CD14-positive monocyte (primary cell): ENCODE measurements at regions not wholly inside any gene's neighbourhood (a gene's known extent, or its start where the extent isn't known, plus 50 kb on each side); places are given as distances from the start of the nearest gene placed in this dataset.

ENCODE experiments used
- DNase-seq, 3 donors: peaks; one replicate each; pipeline ENCODE4 v3.0.0-alpha.2; 2011 to 2022
- H2AFZ ChIP-seq: 2 replicates; pipeline ENCODE4 v1.6.0; 2012; ENCODE audit warnings: mild to moderate bottlenecking, low read depth, low read length, inconsistent platforms; ENCODE audit not compliant: insufficient read depth, poor library complexity, severe bottlenecking
- H3K27ac ChIP-seq, 2 donors: 1 replicate in 1 of 2; 2 replicates in 1 of 2; pipeline ENCODE4 v1.5.1; 2012 to 2013; ENCODE audit warnings: low read length in 2 of 2, control low read depth in 1 of 2, inconsistent platforms in 1 of 2, low read depth in 1 of 2, mild to moderate bottlenecking in 1 of 2
- H3K27me3 ChIP-seq, 2 donors: one replicate each; pipeline versions ENCODE4 v1.6.0 to v1.6.1; 2011 to 2013; ENCODE audit warnings: low read length in 2 of 2; ENCODE audit not compliant: control insufficient read depth in 2 of 2, insufficient read depth in 2 of 2
- H3K36me3 ChIP-seq, 2 donors: replicated peaks in 1 of 2; 1 replicate in 1 of 2; 2 replicates in 1 of 2; pipeline versions ENCODE4 v1.5.1 to v1.6.1; 2012 to 2013; ENCODE audit warnings: low read length in 2 of 2, control low read depth in 1 of 2, inconsistent platforms in 1 of 2, mild to moderate bottlenecking in 1 of 2; ENCODE audit not compliant: insufficient read depth in 2 of 2, control insufficient read depth in 1 of 2
- H3K4me1 ChIP-seq, 2 donors: 1 replicate in 1 of 2; 2 replicates in 1 of 2; pipeline versions ENCODE4 v1.5.1 to v1.6.1; 2012 to 2013; ENCODE audit warnings: low read length in 2 of 2, control low read depth in 1 of 2, inconsistent platforms in 1 of 2, mild to moderate bottlenecking in 1 of 2, moderate library complexity in 1 of 2; ENCODE audit not compliant: insufficient read depth in 2 of 2, control insufficient read depth in 1 of 2
- H3K4me2 ChIP-seq: replicated peaks from 2 replicates; pipeline ENCODE3; 2012; ENCODE audit warnings: low read length, moderate library complexity, mild to moderate bottlenecking; ENCODE audit not compliant: poor library complexity, severe bottlenecking; ENCODE audit errors: extremely low read depth
- H3K4me3 ChIP-seq, 3 experiments: fragments of 200-600 bp in 1 of 3; sonication (generic) in 1 of 3; replicated peaks in 1 of 3; 1 replicate in 2 of 3; 2 replicates in 1 of 3; pipeline ENCODE4 v1.5.1; 2011 to 2013; ENCODE audit warnings: low read length in 3 of 3, mild to moderate bottlenecking in 3 of 3, control low read depth in 2 of 3, low read depth in 2 of 3, inconsistent platforms in 1 of 3, moderate library complexity in 1 of 3
- H3K79me2 ChIP-seq: 2 replicates; pipeline ENCODE4 v1.6.0; 2012; ENCODE audit warnings: mild to moderate bottlenecking, control low read depth, inconsistent platforms, low read length, moderate library complexity; ENCODE audit not compliant: insufficient read depth
- H3K9ac ChIP-seq: 2 replicates; pipeline ENCODE4 v1.6.0; 2017; ENCODE audit warnings: low read length, mild to moderate bottlenecking; ENCODE audit not compliant: insufficient read depth, poor library complexity, severe bottlenecking
- H3K9me3 ChIP-seq, 2 donors: replicated peaks in 1 of 2; 1 replicate in 1 of 2; 2 replicates in 1 of 2; pipeline versions ENCODE4 v1.5.1 to v1.6.1; 2012 to 2013; ENCODE audit warnings: low read length in 2 of 2, control low read depth in 1 of 2; ENCODE audit not compliant: control insufficient read depth in 1 of 2, insufficient read depth in 1 of 2
- H4K20me1 ChIP-seq: 2 replicates; pipeline ENCODE4 v1.6.0; 2012; ENCODE audit warnings: mild to moderate bottlenecking, low read length, control low read depth, moderate library complexity; ENCODE audit not compliant: insufficient read depth
- H3K27ac Mint-ChIP-seq, 7 donors: one replicate each; pipeline ENCODE4 v1.8.0; 2020; ENCODE audit warnings: mild to moderate bottlenecking in 7 of 7, mixed read lengths in 7 of 7, moderate library complexity in 6 of 7, inconsistent platforms in 2 of 7
- H3K27me3 Mint-ChIP-seq, 3 donors: one replicate each; pipeline ENCODE4 v1.8.0; 2021 to 2022; ENCODE audit warnings: low read depth in 3 of 3, mild to moderate bottlenecking in 3 of 3, mixed read lengths in 3 of 3, moderate library complexity in 3 of 3, inconsistent platforms in 1 of 3
- H3K36me3 Mint-ChIP-seq, 2 donors: one replicate each; pipeline ENCODE4 v1.8.0; 2020; ENCODE audit warnings: mixed read lengths in 2 of 2, inconsistent platforms in 1 of 2, mild to moderate bottlenecking in 1 of 2
- H3K4me1 Mint-ChIP-seq: one replicate; pipeline ENCODE4 v1.8.0; 2020; ENCODE audit warnings: mild to moderate bottlenecking, mixed read lengths
- H3K4me3 Mint-ChIP-seq, 2 donors: one replicate each; pipeline ENCODE4 v1.8.0; 2020; ENCODE audit warnings: mild to moderate bottlenecking in 2 of 2, mixed read lengths in 2 of 2, moderate library complexity in 1 of 2
- H3K9me3 Mint-ChIP-seq, 7 donors: one replicate each; pipeline ENCODE4 v1.8.0; 2020 to 2022; ENCODE audit warnings: mixed read lengths in 7 of 7, mild to moderate bottlenecking in 6 of 7, moderate library complexity in 6 of 7, inconsistent platforms in 2 of 7
- WGBS: methylation state at CpG from one replicate; pipeline ENCODE4 v1.1.5; 2013; ENCODE audit warnings: missing lambda C conversion rate; ENCODE audit not compliant: insufficient coverage; 5-methylcytosine and 5-hydroxymethylcytosine counted together
- intact Hi-C, 2 donors: fragments of 100-400 bp; cut with micrococcal nuclease; formaldehyde crosslinking; loops; one replicate each; pipeline versions ENCODE4 v1.15.0 to v1.15.1; 2023
- TF ChIP-seq, protein P1 (sequence below): fragments of 200-600 bp; IDR thresholded peaks from one replicate; pipeline ENCODE4 v1.8.0; 2022; ENCODE audit warnings: antibody characterized with exemption, mild to moderate bottlenecking

DNA sequence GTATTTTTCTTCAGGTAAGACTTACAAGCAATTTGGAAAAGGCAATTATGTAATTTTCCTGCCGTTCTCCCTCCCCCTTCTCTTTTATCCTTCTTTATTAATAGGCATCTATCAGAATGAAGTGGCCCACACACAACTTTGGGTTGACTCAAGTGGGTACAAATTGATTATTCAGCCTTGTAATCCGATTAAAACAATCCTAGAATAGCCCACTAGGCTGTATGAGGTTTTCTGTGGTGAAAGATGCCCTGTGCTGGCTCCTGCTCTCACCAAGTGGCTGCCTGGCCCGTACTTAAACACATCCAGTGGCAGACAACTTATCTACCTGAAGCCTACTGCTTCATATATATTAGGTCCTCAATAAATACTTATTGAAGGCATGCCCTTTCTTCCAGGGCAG is 177.3 kb upstream of the C9orf72 start:
- Mint-ChIP-seq H3K27me3 (peaks cover 1 to 8% (median 5%) of the 10 kb centered on the region in 3 donors), H3K4me3 (no peak overlapping the region), H3K4me1 (peaks cover 2% of the 10 kb centered on the region), H3K36me3 (no peaks in the 10 kb centered on the region), H3K9me3 (peaks cover 0 to 7% (median 2%) of the 10 kb centered on the region in 7 donors), H3K27ac (no peak overlapping the region)
- TF ChIP-seq, protein P1, sequence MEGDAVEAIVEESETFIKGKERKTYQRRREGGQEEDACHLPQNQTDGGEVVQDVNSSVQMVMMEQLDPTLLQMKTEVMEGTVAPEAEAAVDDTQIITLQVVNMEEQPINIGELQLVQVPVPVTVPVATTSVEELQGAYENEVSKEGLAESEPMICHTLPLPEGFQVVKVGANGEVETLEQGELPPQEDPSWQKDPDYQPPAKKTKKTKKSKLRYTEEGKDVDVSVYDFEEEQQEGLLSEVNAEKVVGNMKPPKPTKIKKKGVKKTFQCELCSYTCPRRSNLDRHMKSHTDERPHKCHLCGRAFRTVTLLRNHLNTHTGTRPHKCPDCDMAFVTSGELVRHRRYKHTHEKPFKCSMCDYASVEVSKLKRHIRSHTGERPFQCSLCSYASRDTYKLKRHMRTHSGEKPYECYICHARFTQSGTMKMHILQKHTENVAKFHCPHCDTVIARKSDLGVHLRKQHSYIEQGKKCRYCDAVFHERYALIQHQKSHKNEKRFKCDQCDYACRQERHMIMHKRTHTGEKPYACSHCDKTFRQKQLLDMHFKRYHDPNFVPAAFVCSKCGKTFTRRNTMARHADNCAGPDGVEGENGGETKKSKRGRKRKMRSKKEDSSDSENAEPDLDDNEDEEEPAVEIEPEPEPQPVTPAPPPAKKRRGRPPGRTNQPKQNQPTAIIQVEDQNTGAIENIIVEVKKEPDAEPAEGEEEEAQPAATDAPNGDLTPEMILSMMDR = no peak
- no peak overlapping the region for H3K27ac ChIP-seq
- no peak overlapping the region for H3K4me2 ChIP-seq
- H3K79me2 ChIP-seq = no peaks in the 10 kb centered on the region
- peaks cover under 1 to 2% of the 10 kb centered on the region in 2 donors for H3K27me3 ChIP-seq
- no peaks in the 10 kb centered on the region for H3K9me3 ChIP-seq
- H3K4me3 ChIP-seq = no peak overlapping the region
- H2AFZ ChIP-seq = no peak overlapping the region
- DNase-seq = no peak
- intact Hi-C loops = no loop called here
- no CpG with 5 or more reads among the region's 3 CpGs for WGBS
- no peaks in the 10 kb centered on the region for H3K36me3 ChIP-seq
- H4K20me1 ChIP-seq = no peaks in the 10 kb centered on the region
- H3K9ac ChIP-seq = no peak overlapping the region
- no peaks in the 10 kb centered on the region for H3K4me1 ChIP-seq

DNA sequence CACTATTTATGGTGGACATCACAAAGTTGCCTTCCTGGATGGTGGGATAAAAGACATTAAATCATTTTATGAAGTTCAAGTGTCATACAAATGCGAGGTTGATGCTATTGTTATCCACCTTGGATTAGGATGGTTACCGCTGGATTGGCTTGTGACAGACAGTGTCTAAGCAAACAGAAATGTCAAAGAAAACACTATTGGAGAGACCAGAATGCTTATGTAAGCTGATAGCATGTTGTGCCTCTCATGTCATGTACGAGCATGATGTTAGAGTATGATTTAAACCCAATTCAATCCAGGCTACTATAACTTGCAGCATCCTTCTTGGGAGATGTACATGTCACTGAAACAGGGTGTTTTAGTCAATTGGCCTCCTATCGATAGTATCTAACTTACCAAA is 178.8 kb upstream of the C9orf72 start:
- Mint-ChIP-seq H3K27me3 (peaks cover 0 to 7% (median 6%) of the 10 kb centered on the region in 3 donors), H3K27ac (no peak overlapping the region), H3K36me3 (no peaks in the 10 kb centered on the region), H3K9me3 (peaks cover 0 to 7% (median 2%) of the 10 kb centered on the region in 7 donors), H3K4me1 (peaks cover 2% of the 10 kb centered on the region), H3K4me3 (no peak overlapping the region)
- Histone ChIP-seq H3K27me3 (peaks cover 0 to 2% of the 10 kb centered on the region in 2 donors), H4K20me1 (no peaks in the 10 kb centered on the region), H3K36me3 (no peaks in the 10 kb centered on the region), H3K4me2 (no peak overlapping the region), H2AFZ (no peak overlapping the region), H3K9me3 (no peaks in the 10 kb centered on the region), H3K4me3 (no peak overlapping the region), H3K27ac (no peak overlapping the region), H3K9ac (no peak overlapping the region), H3K79me2 (no peaks in the 10 kb centered on the region), H3K4me1 (no peaks in the 10 kb centered on the region)
- intact Hi-C loops = no loop called here
- WGBS = 100% methylated on average over 3 of the region's 4 CpGs
- no peak for DNase-seq
- TF ChIP-seq, protein P1 = no peak
